ENCODE measurements at regions not wholly inside any gene's neighbourhood (a gene's known extent, or its start where the extent isn't known, plus 50 kb on each side); places are given as distances from the start of the nearest gene placed in this dataset.

DNA sequence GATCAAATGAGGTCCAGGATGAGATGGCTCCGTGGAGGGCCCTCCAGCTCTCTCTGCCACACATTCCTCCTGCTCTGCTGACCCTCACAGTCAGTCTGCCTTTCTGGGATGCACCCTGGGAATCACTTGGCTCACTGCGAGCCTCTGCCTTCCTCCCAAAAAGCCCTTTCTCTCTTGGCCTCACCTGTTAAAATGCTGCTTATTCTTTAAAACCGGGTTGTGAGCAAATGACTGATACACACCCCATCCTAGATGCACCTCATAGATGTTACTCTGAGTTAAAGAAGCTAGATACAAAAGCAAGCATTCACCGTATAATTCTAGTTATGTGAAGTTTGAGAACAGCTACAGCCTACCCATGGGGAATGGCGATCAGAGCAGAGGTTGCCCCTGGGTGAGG, 167.7 kb upstream of the MYCN start (continued):
- no peak for TF ChIP-seq ZNF671 (CRISPR knock-in tag; IDR thresholded peaks at IDR 0.05)
- no peak for TF ChIP-seq IRF1 (CRISPR knock-in tag; IDR thresholded peaks at IDR 0.05)
- TF ChIP-seq, protein P1, sequence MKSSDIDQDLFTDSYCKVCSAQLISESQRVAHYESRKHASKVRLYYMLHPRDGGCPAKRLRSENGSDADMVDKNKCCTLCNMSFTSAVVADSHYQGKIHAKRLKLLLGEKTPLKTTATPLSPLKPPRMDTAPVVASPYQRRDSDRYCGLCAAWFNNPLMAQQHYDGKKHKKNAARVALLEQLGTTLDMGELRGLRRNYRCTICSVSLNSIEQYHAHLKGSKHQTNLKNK (CRISPR knock-in tag; IDR thresholded peaks at IDR 0.05) = no peak
- TF ChIP-seq ZNF423 (CRISPR knock-in tag; IDR thresholded peaks at IDR 0.05) = no peak
- no peak for TF ChIP-seq NFE2L1 (CRISPR knock-in tag; IDR thresholded peaks at IDR 0.05)
- TF ChIP-seq, protein P2, sequence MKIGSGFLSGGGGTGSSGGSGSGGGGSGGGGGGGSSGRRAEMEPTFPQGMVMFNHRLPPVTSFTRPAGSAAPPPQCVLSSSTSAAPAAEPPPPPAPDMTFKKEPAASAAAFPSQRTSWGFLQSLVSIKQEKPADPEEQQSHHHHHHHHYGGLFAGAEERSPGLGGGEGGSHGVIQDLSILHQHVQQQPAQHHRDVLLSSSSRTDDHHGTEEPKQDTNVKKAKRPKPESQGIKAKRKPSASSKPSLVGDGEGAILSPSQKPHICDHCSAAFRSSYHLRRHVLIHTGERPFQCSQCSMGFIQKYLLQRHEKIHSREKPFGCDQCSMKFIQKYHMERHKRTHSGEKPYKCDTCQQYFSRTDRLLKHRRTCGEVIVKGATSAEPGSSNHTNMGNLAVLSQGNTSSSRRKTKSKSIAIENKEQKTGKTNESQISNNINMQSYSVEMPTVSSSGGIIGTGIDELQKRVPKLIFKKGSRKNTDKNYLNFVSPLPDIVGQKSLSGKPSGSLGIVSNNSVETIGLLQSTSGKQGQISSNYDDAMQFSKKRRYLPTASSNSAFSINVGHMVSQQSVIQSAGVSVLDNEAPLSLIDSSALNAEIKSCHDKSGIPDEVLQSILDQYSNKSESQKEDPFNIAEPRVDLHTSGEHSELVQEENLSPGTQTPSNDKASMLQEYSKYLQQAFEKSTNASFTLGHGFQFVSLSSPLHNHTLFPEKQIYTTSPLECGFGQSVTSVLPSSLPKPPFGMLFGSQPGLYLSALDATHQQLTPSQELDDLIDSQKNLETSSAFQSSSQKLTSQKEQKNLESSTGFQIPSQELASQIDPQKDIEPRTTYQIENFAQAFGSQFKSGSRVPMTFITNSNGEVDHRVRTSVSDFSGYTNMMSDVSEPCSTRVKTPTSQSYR (CRISPR knock-in tag; IDR thresholded peaks at IDR 0.05) = no peak
- no peak for TF ChIP-seq ZNF219 (CRISPR knock-in tag; IDR thresholded peaks at IDR 0.05; ENCODE audit: borderline replicate concordance)
- TF ChIP-seq ZNF396 (CRISPR knock-in tag; IDR thresholded peaks at IDR 0.05; ENCODE audit: borderline replicate concordance) = no peak
- no peak for TF ChIP-seq ZNF416 (CRISPR knock-in tag; IDR thresholded peaks at IDR 0.05)
- no peak for TF ChIP-seq E2F4 (CRISPR knock-in tag; IDR thresholded peaks at IDR 0.05; ENCODE audit: borderline replicate concordance, low read depth)

GRCh38 chr2:15773204-15773603, 167.1 kb upstream of the MYCN start:
- no peak overlapping the region for H3K27ac Mint-ChIP-seq
- TF ChIP-seq ATF6 (CRISPR knock-in tag; IDR thresholded peaks at IDR 0.05) = no peak
- TF ChIP-seq RORB (CRISPR knock-in tag; IDR thresholded peaks at IDR 0.05) = no peak
- TF ChIP-seq, protein P3, sequence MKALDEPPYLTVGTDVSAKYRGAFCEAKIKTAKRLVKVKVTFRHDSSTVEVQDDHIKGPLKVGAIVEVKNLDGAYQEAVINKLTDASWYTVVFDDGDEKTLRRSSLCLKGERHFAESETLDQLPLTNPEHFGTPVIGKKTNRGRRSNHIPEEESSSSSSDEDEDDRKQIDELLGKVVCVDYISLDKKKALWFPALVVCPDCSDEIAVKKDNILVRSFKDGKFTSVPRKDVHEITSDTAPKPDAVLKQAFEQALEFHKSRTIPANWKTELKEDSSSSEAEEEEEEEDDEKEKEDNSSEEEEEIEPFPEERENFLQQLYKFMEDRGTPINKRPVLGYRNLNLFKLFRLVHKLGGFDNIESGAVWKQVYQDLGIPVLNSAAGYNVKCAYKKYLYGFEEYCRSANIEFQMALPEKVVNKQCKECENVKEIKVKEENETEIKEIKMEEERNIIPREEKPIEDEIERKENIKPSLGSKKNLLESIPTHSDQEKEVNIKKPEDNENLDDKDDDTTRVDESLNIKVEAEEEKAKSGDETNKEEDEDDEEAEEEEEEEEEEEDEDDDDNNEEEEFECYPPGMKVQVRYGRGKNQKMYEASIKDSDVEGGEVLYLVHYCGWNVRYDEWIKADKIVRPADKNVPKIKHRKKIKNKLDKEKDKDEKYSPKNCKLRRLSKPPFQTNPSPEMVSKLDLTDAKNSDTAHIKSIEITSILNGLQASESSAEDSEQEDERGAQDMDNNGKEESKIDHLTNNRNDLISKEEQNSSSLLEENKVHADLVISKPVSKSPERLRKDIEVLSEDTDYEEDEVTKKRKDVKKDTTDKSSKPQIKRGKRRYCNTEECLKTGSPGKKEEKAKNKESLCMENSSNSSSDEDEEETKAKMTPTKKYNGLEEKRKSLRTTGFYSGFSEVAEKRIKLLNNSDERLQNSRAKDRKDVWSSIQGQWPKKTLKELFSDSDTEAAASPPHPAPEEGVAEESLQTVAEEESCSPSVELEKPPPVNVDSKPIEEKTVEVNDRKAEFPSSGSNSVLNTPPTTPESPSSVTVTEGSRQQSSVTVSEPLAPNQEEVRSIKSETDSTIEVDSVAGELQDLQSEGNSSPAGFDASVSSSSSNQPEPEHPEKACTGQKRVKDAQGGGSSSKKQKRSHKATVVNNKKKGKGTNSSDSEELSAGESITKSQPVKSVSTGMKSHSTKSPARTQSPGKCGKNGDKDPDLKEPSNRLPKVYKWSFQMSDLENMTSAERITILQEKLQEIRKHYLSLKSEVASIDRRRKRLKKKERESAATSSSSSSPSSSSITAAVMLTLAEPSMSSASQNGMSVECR (CRISPR knock-in tag; IDR thresholded peaks at IDR 0.05; ENCODE audit: borderline replicate concordance) = no peak
- TF ChIP-seq USF2 (CRISPR knock-in tag; IDR thresholded peaks at IDR 0.05) = no peak
- TF ChIP-seq SP1 (CRISPR knock-in tag; conservative IDR thresholded peaks at IDR 0.05) = no peak
- TF ChIP-seq CDX4 (CRISPR knock-in tag; IDR thresholded peaks at IDR 0.05; ENCODE audit: borderline replicate concordance) = no peak
- ATAC-seq (no peak), DNase-seq (ENCODE audit: low spot score) (no peak)
- ChIA-PET CTCF (interaction anchor here (1.3 kb wide), 1 partner anchor 25 kb away, joined by 3 read pairs; no protein-coding TSS in a partner anchor), POLR2A (no interaction called here)
- peaks cover 10% of the 10 kb centered on the region for H3K4me1 Mint-ChIP-seq
- H3K27me3 Mint-ChIP-seq (ENCODE audit: low read depth) = no peaks in the 10 kb centered on the region
- no peaks in the 10 kb centered on the region for H3K36me3 Mint-ChIP-seq
- H3K9me3 Mint-ChIP-seq = no peaks in the 10 kb centered on the region
- H3K4me3 Mint-ChIP-seq = no peak overlapping the region
